ENCODE measurements at regions not wholly inside any gene's neighbourhood (a gene's known extent, or its start where the extent isn't known, plus 50 kb on each side); places are given as distances from the start of the nearest gene placed in this dataset.

DNA sequence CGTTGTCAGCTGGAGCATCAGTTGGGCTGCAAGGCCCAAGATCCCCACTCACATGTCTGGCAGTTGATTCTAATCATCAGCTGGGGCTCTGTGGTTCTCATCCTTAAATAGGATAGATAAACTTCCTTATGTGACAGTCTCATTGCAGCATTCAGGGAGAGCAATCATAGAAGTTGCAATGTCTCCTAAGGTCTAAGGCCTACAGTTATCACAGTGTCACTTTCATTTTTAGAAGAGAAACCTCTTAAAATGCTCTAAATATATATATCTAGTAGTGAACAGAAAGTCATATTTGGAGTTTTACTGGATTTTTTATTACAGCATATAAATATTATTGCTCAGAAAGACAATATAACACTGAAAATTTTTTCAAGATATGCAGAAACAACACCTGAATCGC is 226.0 kb upstream of the PPP1R2C start:
- Histone ChIP-seq H3K4me1 (ENCODE audit: control insufficient read depth in 4 of 4, insufficient read depth in 4 of 4, low read length in 3 of 4) (no peaks in the 10 kb centered on the region), H3K36me3 (ENCODE audit: control insufficient read depth in 4 of 4, insufficient read depth in 3 of 4, low read depth in 1 of 4, low read length in 3 of 4) (no peaks in the 10 kb centered on the region), H3K4me3 (ENCODE audit: low read depth in 1 of 3, low read length in 3 of 3) (no peak overlapping the region), H3K27me3 (ENCODE audit: control insufficient read depth in 4 of 4, insufficient read depth in 4 of 4, low read length in 3 of 4) (no peaks in the 10 kb centered on the region), H3K9ac (ENCODE audit: low read depth in 1 of 2, low read length in 2 of 2) (no peak overlapping the region), H3K9me3 (ENCODE audit: control insufficient read depth in 4 of 4, low read length in 3 of 4) (no peaks in the 10 kb centered on the region), H3K27ac (ENCODE audit: low read depth in 1 of 2, low read length in 2 of 2) (no peak overlapping the region)
- TF ChIP-seq GABPA (IDR thresholded peaks at IDR 0.05 in 1 of 2, conservative IDR thresholded peaks at IDR 0.05 in 1 of 2) = no peak
- TF ChIP-seq RAD21 (IDR thresholded peaks at IDR 0.05) = no peak
- no peak for TF ChIP-seq EGR1 (IDR thresholded peaks at IDR 0.05; ENCODE audit: low read depth in 2 of 2)
- TF ChIP-seq FOXA1 (IDR thresholded peaks at IDR 0.05) = no peak
- no peak for TF ChIP-seq JUND (IDR thresholded peaks at IDR 0.05)
- TF ChIP-seq HNF4G (IDR thresholded peaks at IDR 0.05) = no peak
- TF ChIP-seq HNF4A (conservative IDR thresholded peaks at IDR 0.05) = no peak
- no peak for TF ChIP-seq NR2F2 (IDR thresholded peaks at IDR 0.05)
- no peak for TF ChIP-seq RXRA (IDR thresholded peaks at IDR 0.05)
- TF ChIP-seq, protein P1, sequence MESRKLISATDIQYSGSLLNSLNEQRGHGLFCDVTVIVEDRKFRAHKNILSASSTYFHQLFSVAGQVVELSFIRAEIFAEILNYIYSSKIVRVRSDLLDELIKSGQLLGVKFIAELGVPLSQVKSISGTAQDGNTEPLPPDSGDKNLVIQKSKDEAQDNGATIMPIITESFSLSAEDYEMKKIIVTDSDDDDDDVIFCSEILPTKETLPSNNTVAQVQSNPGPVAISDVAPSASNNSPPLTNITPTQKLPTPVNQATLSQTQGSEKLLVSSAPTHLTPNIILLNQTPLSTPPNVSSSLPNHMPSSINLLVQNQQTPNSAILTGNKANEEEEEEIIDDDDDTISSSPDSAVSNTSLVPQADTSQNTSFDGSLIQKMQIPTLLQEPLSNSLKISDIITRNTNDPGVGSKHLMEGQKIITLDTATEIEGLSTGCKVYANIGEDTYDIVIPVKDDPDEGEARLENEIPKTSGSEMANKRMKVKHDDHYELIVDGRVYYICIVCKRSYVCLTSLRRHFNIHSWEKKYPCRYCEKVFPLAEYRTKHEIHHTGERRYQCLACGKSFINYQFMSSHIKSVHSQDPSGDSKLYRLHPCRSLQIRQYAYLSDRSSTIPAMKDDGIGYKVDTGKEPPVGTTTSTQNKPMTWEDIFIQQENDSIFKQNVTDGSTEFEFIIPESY (IDR thresholded peaks at IDR 0.05) = no peak
- TF ChIP-seq YY1 (IDR thresholded peaks at IDR 0.05) = no peak
- no peak for TF ChIP-seq TAF1 (conservative IDR thresholded peaks at IDR 0.05)
- TF ChIP-seq, protein P2, sequence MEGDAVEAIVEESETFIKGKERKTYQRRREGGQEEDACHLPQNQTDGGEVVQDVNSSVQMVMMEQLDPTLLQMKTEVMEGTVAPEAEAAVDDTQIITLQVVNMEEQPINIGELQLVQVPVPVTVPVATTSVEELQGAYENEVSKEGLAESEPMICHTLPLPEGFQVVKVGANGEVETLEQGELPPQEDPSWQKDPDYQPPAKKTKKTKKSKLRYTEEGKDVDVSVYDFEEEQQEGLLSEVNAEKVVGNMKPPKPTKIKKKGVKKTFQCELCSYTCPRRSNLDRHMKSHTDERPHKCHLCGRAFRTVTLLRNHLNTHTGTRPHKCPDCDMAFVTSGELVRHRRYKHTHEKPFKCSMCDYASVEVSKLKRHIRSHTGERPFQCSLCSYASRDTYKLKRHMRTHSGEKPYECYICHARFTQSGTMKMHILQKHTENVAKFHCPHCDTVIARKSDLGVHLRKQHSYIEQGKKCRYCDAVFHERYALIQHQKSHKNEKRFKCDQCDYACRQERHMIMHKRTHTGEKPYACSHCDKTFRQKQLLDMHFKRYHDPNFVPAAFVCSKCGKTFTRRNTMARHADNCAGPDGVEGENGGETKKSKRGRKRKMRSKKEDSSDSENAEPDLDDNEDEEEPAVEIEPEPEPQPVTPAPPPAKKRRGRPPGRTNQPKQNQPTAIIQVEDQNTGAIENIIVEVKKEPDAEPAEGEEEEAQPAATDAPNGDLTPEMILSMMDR (IDR thresholded peaks at IDR 0.05; ENCODE audit: low read depth, low read length, missing input control) = no peak
- WGBS = 92% methylated on average over 2 of the region's 2 CpGs
- no peak for DNase-seq (ENCODE audit: low spot score)

DNA sequence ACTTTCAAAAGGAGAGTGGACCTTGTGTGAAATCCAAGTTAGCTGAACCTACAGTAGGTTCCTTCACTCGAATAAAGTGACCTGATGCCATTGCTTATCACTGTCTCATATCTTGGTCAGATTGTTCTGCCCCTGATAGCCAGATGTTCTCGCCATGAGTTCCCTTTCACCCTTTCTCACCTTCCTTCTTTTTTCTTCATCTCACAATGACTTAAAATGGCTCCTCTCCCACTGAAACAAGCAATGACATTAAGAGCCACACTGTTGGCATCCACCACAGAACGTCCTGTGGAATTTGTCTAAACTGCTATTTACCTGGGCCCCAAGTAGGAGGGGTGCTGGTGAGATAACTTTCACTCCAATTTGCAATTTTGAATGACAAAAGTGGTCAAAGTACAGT is 227.6 kb upstream of the PPP1R2C start:
- Histone ChIP-seq H3K27me3 (ENCODE audit: control insufficient read depth in 4 of 4, insufficient read depth in 4 of 4, low read length in 3 of 4) (no peaks in the 10 kb centered on the region), H3K9me3 (ENCODE audit: control insufficient read depth in 4 of 4, low read length in 3 of 4) (no peaks in the 10 kb centered on the region), H3K9ac (ENCODE audit: low read depth in 1 of 2, low read length in 2 of 2) (no peak overlapping the region), H3K4me1 (ENCODE audit: control insufficient read depth in 4 of 4, insufficient read depth in 4 of 4, low read length in 3 of 4) (no peaks in the 10 kb centered on the region), H3K4me3 (ENCODE audit: low read depth in 1 of 3, low read length in 3 of 3) (no peak overlapping the region), H3K36me3 (ENCODE audit: control insufficient read depth in 4 of 4, insufficient read depth in 3 of 4, low read depth in 1 of 4, low read length in 3 of 4) (no peaks in the 10 kb centered on the region), H3K27ac (ENCODE audit: low read depth in 1 of 2, low read length in 2 of 2) (no peak overlapping the region)
- DNase-seq (ENCODE audit: low spot score) = no peak
- TF ChIP-seq NR2F2 (IDR thresholded peaks at IDR 0.05) (no peak), RAD21 (IDR thresholded peaks at IDR 0.05) (no peak)
- WGBS = 67% methylated on average over 3 of the region's 3 CpGs

DNA sequence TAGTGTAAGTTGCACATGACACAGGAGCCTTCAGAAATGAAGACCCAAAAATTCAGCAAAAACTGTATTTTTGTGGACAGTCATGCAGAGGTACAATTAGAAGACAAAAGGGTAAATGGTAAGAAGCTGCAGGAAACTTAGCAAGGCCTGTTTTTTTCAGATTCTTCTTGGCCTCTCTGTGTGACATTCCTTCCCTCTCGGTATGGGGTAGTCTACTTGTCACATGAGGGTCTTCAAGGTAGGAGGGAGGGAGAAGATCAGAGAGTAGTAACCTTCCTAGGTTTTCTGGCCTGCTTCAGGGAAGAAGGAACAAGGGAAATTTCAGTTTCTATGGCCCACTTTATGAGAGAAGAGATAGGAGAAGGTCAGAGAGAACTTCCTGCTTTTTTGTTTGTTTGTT is 230.4 kb upstream of the PPP1R2C start:
- Histone ChIP-seq H3K27me3 (ENCODE audit: control insufficient read depth in 4 of 4, insufficient read depth in 4 of 4, low read length in 3 of 4) (no peaks in the 10 kb centered on the region), H3K36me3 (ENCODE audit: control insufficient read depth in 4 of 4, insufficient read depth in 3 of 4, low read depth in 1 of 4, low read length in 3 of 4) (no peaks in the 10 kb centered on the region), H3K4me1 (ENCODE audit: control insufficient read depth in 4 of 4, insufficient read depth in 4 of 4, low read length in 3 of 4) (no peaks in the 10 kb centered on the region), H3K9me3 (ENCODE audit: control insufficient read depth in 4 of 4, low read length in 3 of 4) (no peaks in the 10 kb centered on the region), H3K4me3 (ENCODE audit: low read depth in 1 of 3, low read length in 3 of 3) (no peak overlapping the region), H3K9ac (ENCODE audit: low read depth in 1 of 2, low read length in 2 of 2) (no peak overlapping the region), H3K27ac (ENCODE audit: low read depth in 1 of 2, low read length in 2 of 2) (no peak overlapping the region)
- no peak for TF ChIP-seq RXRA (IDR thresholded peaks at IDR 0.05)
- TF ChIP-seq, protein P3, sequence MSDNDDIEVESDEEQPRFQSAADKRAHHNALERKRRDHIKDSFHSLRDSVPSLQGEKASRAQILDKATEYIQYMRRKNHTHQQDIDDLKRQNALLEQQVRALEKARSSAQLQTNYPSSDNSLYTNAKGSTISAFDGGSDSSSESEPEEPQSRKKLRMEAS (IDR thresholded peaks at IDR 0.05) = no peak
- DNase-seq (ENCODE audit: low spot score) = no peak
- 81% methylated on average over 1 of the region's 1 CpG for WGBS

All from liver (tissue), 8 donors.